GM10248 (cell line): ENCODE measurements at regions not wholly inside any gene's neighbourhood (a gene's known extent, or its start where the extent isn't known, plus 50 kb on each side); places are given as distances from the start of the nearest gene placed in this dataset.

ENCODE experiments used
- CTCF ChIA-PET: fragments of 300-600 bp; sonication (Branson Sonifier 250); formaldehyde crosslinking; extraction: SDS; loops from one replicate; lab custom pipeline; 2021; ENCODE audit warnings: antibody characterized with exemption; lab: Yijun Ruan, JAX
- POLR2A ChIA-PET: fragments of 350-650 bp; sonication (Branson Sonifier 250); formaldehyde crosslinking; extraction: SDS; loops from one replicate; lab custom pipeline; 2020; ENCODE audit warnings: antibody characterized with exemption; lab: Yijun Ruan, JAX
- DNase-seq: peaks from one replicate; pipeline ENCODE4 v3.0.0; 2012; ENCODE audit errors: extremely low spot score
- CTCF ChIP-seq: IDR thresholded peaks from 2 replicates; pipeline ENCODE4 v1.5.1; 2012; ENCODE audit warnings: mild to moderate bottlenecking, low read depth; ENCODE audit errors: extremely low read depth, missing control alignments, control extremely low read depth

- no peak for TF ChIP-seq CTCF
- CTCF ChIA-PET, result no interaction called here
- POLR2A ChIA-PET, result no interaction called here
- DNase-seq, result no peak
Measured at GRCh38 chr2:12127638-12128037, 381.2 kb downstream of the LPIN1 start.

GRCh38 chr2:12131975-12132374 lies 385.5 kb downstream of the LPIN1 start:
- TF ChIP-seq CTCF, result no peak
- CTCF ChIA-PET, result no interaction called here
- no peak for DNase-seq
- POLR2A ChIA-PET, result no interaction called here

- no peak for DNase-seq
- TF ChIP-seq CTCF, result no peak
- CTCF ChIA-PET, result interaction anchor here (1.0 kb wide), 1 partner anchor 14 kb away, joined by 3 read pairs; no protein-coding TSS in a partner anchor
- POLR2A ChIA-PET, result no interaction called here
Measured at GRCh38 chr2:12141618-12142258, 395.3 kb downstream of the LPIN1 start.

GRCh38 chr2:12151716-12152115 lies 405.3 kb downstream of the LPIN1 start:
- CTCF ChIA-PET, result interaction anchor here (0.9 kb wide), 1 partner anchor 11 kb away, joined by 4 read pairs; no protein-coding TSS in a partner anchor
- POLR2A ChIA-PET, result no interaction called here
- no peak for DNase-seq

GRCh38 chr2:12152888-12153287 lies 406.5 kb downstream of the LPIN1 start:
- CTCF ChIA-PET, result no interaction called here
- no peak for TF ChIP-seq CTCF
- POLR2A ChIA-PET, result no interaction called here
- no peak for DNase-seq

More at GRCh38 chr2:12151716-12152115, 405.3 kb downstream of the LPIN1 start:
- no peak for TF ChIP-seq CTCF

GRCh38 chr2:12155303-12156051 lies 409.0 kb downstream of the LPIN1 start:
- DNase-seq, result no peak
- CTCF ChIA-PET, result interaction anchor here (1.0 to 1.3 kb wide), 3 partner anchors 9 to 14 kb away, joined by 3 read pairs; no protein-coding TSS in a partner anchor
- TF ChIP-seq CTCF, result no peak
- POLR2A ChIA-PET, result no interaction called here
